Peyer's patch (tissue), 4 donors: ENCODE measurements at regions not wholly inside any gene's neighbourhood (a gene's known extent, or its start where the extent isn't known, plus 50 kb on each side); places are given as distances from the start of the nearest gene placed in this dataset.

ENCODE experiments used
- DNase-seq, 3 donors: peaks; one replicate each; pipeline ENCODE4 v3.0.0-alpha.2; 2017 to 2019
- H3K27ac ChIP-seq, 4 donors: fragments of 200-600 bp; sonication (generic); one replicate each; pipeline ENCODE4 v1.5.1; 2016 to 2019
- H3K27me3 ChIP-seq, 2 donors: fragments of 200-600 bp; sonication (generic); one replicate each; pipeline ENCODE4 v1.5.1; 2019
- H3K36me3 ChIP-seq, 3 donors: fragments of 200-600 bp; sonication (generic); one replicate each; pipeline ENCODE4 v1.5.1; 2016 to 2019
- H3K4me1 ChIP-seq, 4 donors: fragments of 200-600 bp; sonication (generic); one replicate each; pipeline ENCODE4 v1.5.1; 2016 to 2019
- H3K4me3 ChIP-seq, 4 donors: fragments of 200-600 bp; sonication (generic); 1 replicate in 3 of 4; 2 replicates in 1 of 4; pipeline ENCODE4 v1.5.1; 2016 to 2019; ENCODE audit warnings: mild to moderate bottlenecking in 1 of 4
- H3K9me3 ChIP-seq, 4 donors: fragments of 200-600 bp; sonication (generic); one replicate each; pipeline ENCODE4 v1.5.1; 2016 to 2019; ENCODE audit warnings: mild to moderate bottlenecking in 1 of 4
- POLR2A ChIP-seq, 2 donors: fragments of 450-650 bp; IDR thresholded peaks; one replicate each; pipeline ENCODE4 v1.5.1; 2017; ENCODE audit warnings: antibody characterized with exemption in 2 of 2, mild to moderate bottlenecking in 2 of 2, moderate library complexity in 2 of 2
- TF ChIP-seq, protein P1 (sequence below), 6 experiments: fragments of 450-650 bp in 4 of 6; fragments of 200-600 bp in 2 of 6; sonication (generic) in 1 of 6; IDR thresholded peaks; one replicate each; pipeline ENCODE4 v1.5.1; 2017 to 2019; ENCODE audit warnings: antibody characterized with exemption in 6 of 6, mild to moderate bottlenecking in 3 of 6, moderate library complexity in 1 of 6

DNA sequence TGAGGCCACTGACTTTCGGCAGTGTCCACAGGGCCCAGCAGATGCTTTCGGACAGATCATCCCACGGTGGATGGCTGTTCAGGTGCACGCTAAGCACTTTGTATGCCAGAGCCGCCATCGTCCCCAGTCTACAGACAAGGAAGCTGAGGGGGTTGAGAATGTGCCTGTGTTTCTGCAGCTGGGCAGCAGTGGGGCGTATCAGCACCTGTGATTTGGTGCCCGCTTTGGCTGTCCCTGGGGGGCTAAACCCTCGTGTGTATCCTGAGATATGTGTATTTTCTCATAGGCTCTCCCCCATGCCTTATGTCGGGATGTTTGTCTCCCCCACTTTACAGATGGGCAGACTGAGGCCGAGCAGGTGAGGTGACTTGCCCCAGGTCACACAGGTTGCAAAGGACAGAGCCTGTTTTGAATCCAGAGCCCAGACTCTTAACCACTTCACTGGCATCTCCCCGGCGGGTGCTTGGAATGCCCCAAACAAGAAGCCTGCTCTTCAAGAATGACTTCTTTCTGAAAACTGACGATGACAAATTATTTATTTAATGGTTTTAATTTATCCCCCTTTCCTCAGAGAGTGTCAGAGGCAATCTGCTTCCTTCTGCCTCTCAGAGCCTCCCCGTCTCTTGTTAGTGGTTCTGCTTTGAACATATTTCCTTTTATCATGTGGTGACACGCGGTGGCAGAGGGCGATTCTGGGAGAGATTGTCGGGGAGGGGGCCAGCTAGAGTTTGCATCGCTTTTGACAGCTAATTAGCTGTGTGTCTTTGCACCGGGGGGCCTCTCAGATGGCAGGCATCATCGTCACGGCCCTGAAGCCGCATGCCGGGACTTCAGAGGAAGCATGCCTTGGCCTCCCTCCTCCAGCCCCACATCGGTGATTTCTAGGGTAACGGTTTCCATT is 149.6 kb upstream of the CIBAR2 start:
- no peaks in the 10 kb centered on the region for H3K4me1 ChIP-seq
- no peak overlapping the region for H3K4me3 ChIP-seq
- H3K36me3 ChIP-seq: no peaks in the 10 kb centered on the region
- no peak overlapping the region for H3K27ac ChIP-seq
- H3K9me3 ChIP-seq: no peaks in the 10 kb centered on the region
- peak in 1 of 3 donors; percentile 41 for DNase-seq
- no peak for TF ChIP-seq POLR2A (IDR thresholded peaks at IDR 0.05)
- TF ChIP-seq, protein P1, sequence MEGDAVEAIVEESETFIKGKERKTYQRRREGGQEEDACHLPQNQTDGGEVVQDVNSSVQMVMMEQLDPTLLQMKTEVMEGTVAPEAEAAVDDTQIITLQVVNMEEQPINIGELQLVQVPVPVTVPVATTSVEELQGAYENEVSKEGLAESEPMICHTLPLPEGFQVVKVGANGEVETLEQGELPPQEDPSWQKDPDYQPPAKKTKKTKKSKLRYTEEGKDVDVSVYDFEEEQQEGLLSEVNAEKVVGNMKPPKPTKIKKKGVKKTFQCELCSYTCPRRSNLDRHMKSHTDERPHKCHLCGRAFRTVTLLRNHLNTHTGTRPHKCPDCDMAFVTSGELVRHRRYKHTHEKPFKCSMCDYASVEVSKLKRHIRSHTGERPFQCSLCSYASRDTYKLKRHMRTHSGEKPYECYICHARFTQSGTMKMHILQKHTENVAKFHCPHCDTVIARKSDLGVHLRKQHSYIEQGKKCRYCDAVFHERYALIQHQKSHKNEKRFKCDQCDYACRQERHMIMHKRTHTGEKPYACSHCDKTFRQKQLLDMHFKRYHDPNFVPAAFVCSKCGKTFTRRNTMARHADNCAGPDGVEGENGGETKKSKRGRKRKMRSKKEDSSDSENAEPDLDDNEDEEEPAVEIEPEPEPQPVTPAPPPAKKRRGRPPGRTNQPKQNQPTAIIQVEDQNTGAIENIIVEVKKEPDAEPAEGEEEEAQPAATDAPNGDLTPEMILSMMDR (IDR thresholded peaks at IDR 0.05): no peak
- no peaks in the 10 kb centered on the region for H3K27me3 ChIP-seq

GRCh38 chr16:85262558-85263238 is 150.4 kb upstream of the CIBAR2 start:
- no peaks in the 10 kb centered on the region for H3K36me3 ChIP-seq
- no peak overlapping the region for H3K4me3 ChIP-seq
- H3K27me3 ChIP-seq: no peaks in the 10 kb centered on the region
- no peaks in the 10 kb centered on the region for H3K4me1 ChIP-seq
- no peak overlapping the region for H3K27ac ChIP-seq
- no peaks in the 10 kb centered on the region for H3K9me3 ChIP-seq
- TF ChIP-seq, protein P1 (IDR thresholded peaks at IDR 0.05): no peak
- no peak for TF ChIP-seq POLR2A (IDR thresholded peaks at IDR 0.05)
- no peak for DNase-seq

DNA sequence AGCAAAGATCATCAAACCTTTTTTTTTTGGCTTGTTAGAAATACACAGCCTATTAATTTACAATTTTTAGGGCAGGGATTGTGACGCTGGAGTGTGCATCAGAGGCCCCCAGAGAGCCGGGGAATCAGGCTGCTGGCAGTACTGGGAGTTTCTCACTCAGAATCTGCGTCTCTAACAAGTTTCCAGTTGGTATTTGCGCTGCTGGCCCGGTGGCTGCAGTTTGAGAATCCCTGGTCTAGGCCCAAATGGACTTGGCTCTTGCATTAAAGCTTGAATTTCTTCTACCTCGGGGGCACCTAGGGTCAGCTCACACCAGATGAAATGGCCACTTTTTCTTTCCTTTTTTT is 150.9 kb upstream of the CIBAR2 start:
- Histone ChIP-seq H3K27me3 (no peaks in the 10 kb centered on the region), H3K36me3 (no peaks in the 10 kb centered on the region), H3K4me1 (no peaks in the 10 kb centered on the region), H3K4me3 (no peak overlapping the region), H3K27ac (no peak overlapping the region), H3K9me3 (no peaks in the 10 kb centered on the region)
- no peak for DNase-seq
- TF ChIP-seq, protein P1 (IDR thresholded peaks at IDR 0.05): no peak
- TF ChIP-seq POLR2A (IDR thresholded peaks at IDR 0.05): no peak

DNA sequence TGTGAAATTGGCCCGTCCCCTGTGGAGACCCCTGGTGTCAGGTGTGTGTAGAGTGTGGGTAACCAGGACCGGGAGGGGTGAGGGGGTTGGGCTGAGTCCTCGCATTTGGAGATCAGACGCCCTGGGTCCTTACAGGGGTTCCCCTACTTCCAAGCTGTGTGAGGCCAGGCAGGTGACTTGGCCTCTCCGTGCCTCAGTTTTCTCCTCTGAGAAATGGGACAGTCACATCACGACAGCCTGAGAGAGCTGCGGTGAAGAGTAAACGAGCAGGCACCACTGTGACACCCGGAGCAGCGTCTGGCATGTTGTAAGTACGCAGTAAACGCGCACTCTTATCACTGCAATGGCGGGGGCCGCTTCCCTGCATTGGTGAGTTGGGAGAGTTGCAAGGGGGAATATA is 152.5 kb upstream of the CIBAR2 start:
- TF ChIP-seq, protein P1 (IDR thresholded peaks at IDR 0.05): no peak
- DNase-seq: no peak
- Histone ChIP-seq H3K9me3 (no peaks in the 10 kb centered on the region), H3K4me3 (no peak overlapping the region), H3K27ac (no peak overlapping the region), H3K4me1 (no peaks in the 10 kb centered on the region), H3K36me3 (no peaks in the 10 kb centered on the region), H3K27me3 (no peaks in the 10 kb centered on the region)

- H3K27ac ChIP-seq: no peak overlapping the region
- DNase-seq: no peak
- no peaks in the 10 kb centered on the region for H3K36me3 ChIP-seq
- H3K27me3 ChIP-seq: no peaks in the 10 kb centered on the region
- no peak overlapping the region for H3K4me3 ChIP-seq
- no peaks in the 10 kb centered on the region for H3K9me3 ChIP-seq
- H3K4me1 ChIP-seq: no peaks in the 10 kb centered on the region
- TF ChIP-seq, protein P1 (IDR thresholded peaks at IDR 0.05): no peak
- TF ChIP-seq POLR2A (IDR thresholded peaks at IDR 0.05): no peak
These were observed 153.0 kb upstream of the CIBAR2 start for GRCh38 chr16:85265161-85265784.
